Activated CD4-positive, alpha-beta T cell treated with anti-CD3 and anti-CD28 coated beads for 36 hours (primary cell): ENCODE measurements at regions not wholly inside any gene's neighbourhood (a gene's known extent, or its start where the extent isn't known, plus 50 kb on each side); places are given as distances from the start of the nearest gene placed in this dataset.

Source experiments
- ATAC-seq: fragments of 200-7000 bp; cut with Tn5 transposase; one replicate; pipeline ENCODE4 v1.10.0; 2021; ENCODE audit warnings: mild to moderate bottlenecking, moderate library complexity
- CTCF ChIA-PET: fragments of 350-600 bp; sonication (Branson Sonifier 250); formaldehyde crosslinking; loops from one replicate; lab custom pipeline; 2021; ENCODE audit warnings: antibody characterized with exemption; lab: Charles Lee
- POLR2A ChIA-PET: fragments of 350-600 bp; sonication (Branson Sonifier 250); formaldehyde crosslinking; loops from one replicate; lab custom pipeline; 2021; ENCODE audit warnings: antibody characterized with exemption, inconsistent platforms; lab: Charles Lee
- DNase-seq: peaks from one replicate; pipeline ENCODE4 v3.0.0-alpha.2; 2020
- H3K27ac Mint-ChIP-seq: one replicate; pipeline ENCODE4 v1.8.0; 2021; ENCODE audit warnings: mixed read lengths
- H3K27me3 Mint-ChIP-seq: one replicate; pipeline ENCODE4 v1.8.0; 2021; ENCODE audit warnings: mixed read lengths
- H3K36me3 Mint-ChIP-seq: one replicate; pipeline ENCODE4 v1.8.0; 2021; ENCODE audit warnings: low read depth, mixed read lengths
- H3K4me1 Mint-ChIP-seq: one replicate; pipeline ENCODE4 v1.8.0; 2021; ENCODE audit warnings: mixed read lengths
- H3K4me3 Mint-ChIP-seq: one replicate; pipeline ENCODE4 v1.8.0; 2021; ENCODE audit warnings: mild to moderate bottlenecking, moderate library complexity, mixed read lengths
- H3K9me3 Mint-ChIP-seq: one replicate; pipeline ENCODE4 v1.8.0; 2021; ENCODE audit warnings: low read depth, mixed read lengths
- intact Hi-C, 2 experiments: fragments of 100-400 bp; cut with DNase I in 1 of 2; cut with micrococcal nuclease in 1 of 2; formaldehyde crosslinking; loops; one replicate each; pipeline versions ENCODE4 v1.14.2 to v1.15.1; 2022 to 2024; cut with DNase I, micrococcal nuclease

DNA sequence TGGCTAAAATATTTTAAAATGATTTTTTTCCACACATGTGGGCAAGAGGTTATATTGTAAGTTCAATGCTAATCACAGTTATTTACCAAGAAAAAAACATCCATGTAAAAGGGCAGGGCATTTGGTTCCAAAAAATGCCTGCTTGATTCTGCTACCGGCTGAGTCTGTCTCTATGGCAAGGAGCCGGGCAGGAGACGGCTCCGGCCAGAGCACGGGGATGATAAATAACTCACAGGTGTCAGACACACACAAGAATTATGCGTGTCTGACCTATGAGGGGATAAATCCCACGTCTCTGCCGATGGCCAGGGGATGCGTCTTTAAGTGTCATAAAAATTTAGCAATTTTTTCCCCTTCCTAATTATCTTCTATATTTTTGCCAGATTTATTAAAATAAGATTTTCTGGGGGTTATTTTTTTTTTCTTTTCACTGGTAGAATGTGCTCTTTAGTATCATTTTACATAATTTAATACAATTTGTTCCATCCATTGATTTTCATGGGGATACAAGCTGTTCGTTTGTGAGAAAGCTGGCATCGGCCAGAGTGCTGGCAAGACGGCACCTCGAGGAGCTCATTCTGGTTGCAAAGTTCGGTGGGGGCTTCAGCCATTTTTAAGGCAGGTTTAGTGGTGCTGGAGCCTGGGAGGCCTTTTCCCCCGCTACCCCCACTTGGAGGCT, 253.9 kb downstream of the ZNF536 start:
- Mint-ChIP-seq H3K27ac (no peak overlapping the region), H3K27me3 (no peaks in the 10 kb centered on the region), H3K4me3 (no peak overlapping the region), H3K9me3 (no peaks in the 10 kb centered on the region), H3K4me1 (no peaks in the 10 kb centered on the region), H3K36me3 (no peaks in the 10 kb centered on the region)
- ChIA-PET POLR2A (no interaction called here), CTCF (no interaction called here)
- ATAC-seq (no peak), DNase-seq (no peak)
- intact Hi-C loops, result no loop called here

DNA sequence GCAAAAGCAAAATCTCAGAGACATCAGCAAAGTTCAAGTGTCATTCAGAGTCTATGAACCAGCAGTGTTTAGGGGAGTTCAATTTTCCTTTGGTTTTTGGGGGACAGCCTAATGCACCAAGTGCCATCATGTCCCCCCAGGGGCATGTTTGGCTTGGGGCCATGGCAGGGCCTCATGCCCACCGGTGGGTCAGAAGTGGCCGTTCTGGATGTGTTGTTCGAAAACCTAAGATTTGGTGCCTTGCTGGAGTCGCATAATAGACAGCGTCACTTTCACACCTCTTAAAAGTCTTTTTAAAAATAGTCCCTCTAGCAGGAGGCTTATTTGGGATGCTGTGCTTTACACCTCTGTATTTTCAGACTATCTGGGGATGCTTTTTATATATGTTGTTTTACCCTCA, 250.1 kb downstream of the ZNF536 start:
- Mint-ChIP-seq H3K9me3 (no peaks in the 10 kb centered on the region), H3K36me3 (no peaks in the 10 kb centered on the region), H3K4me3 (no peak overlapping the region), H3K27ac (no peak overlapping the region), H3K27me3 (peaks cover 9% of the 10 kb centered on the region), H3K4me1 (no peaks in the 10 kb centered on the region)
- ChIA-PET CTCF (no interaction called here), POLR2A (no interaction called here)
- DNase-seq (no peak), ATAC-seq (no peak)
- intact Hi-C loops, result no loop called here

DNA sequence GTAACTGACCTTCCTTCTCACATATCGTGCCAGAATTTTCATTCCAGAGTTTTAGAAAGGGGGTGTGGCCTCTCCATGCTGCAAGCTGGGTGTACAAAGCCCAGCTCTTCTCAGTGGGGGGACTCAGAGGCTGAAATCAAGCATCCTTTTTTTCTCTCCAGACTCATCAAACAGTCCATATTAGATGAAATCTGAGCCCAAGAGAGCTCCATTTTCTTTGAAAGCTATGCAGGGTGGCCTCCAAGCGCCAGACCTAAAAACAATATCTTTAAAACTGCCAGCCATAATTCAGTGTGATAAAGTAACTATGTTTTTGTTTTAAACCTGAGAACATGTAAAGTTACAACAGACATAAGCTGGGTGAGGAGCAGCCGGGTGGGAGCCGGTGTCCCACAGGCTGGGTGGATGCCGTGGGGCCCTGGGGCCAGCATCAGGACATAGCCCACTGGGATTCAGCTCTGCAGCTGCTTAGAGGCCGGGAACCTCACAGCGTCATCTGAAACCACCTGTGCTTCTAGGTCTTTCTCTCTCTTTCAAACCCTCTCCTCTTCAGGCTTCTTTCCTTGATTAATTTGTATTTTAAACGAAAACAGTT, 249.2 kb downstream of the ZNF536 start:
- ChIA-PET POLR2A (no interaction called here), CTCF (no interaction called here)
- intact Hi-C loops, result no loop called here
- Mint-ChIP-seq H3K9me3 (no peaks in the 10 kb centered on the region), H3K27ac (no peak overlapping the region), H3K36me3 (no peaks in the 10 kb centered on the region), H3K27me3 (peaks cover 9% of the 10 kb centered on the region), H3K4me1 (no peaks in the 10 kb centered on the region), H3K4me3 (no peak overlapping the region)
- DNase-seq (no peak), ATAC-seq (no peak)

DNA sequence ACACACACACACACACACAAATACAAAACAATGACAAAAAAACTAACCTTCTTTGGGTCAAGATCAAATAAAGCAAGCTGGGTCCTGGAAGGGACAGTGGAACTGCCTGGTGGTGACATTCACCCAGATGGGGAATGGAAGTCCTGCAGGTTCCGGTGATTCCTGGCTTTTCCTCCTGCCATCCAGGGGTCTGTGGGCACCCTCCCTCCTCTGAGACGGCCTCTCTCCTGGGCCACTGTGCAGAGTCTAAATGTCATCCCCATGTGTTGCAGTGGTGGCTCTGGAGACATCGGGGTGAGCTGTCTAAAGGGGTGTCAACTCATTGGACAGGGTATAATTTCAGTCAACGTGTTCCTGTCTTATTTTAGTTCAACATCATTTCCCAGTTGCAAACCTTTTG, 248.2 kb downstream of the ZNF536 start:
- Mint-ChIP-seq H3K27me3 (peaks cover 9% of the 10 kb centered on the region), H3K9me3 (no peaks in the 10 kb centered on the region), H3K27ac (no peak overlapping the region), H3K4me3 (no peak overlapping the region), H3K4me1 (no peaks in the 10 kb centered on the region), H3K36me3 (no peaks in the 10 kb centered on the region)
- ChIA-PET CTCF (no interaction called here), POLR2A (no interaction called here)
- DNase-seq, result no peak
- ATAC-seq, result no peak
- intact Hi-C loops, result no loop called here

DNA sequence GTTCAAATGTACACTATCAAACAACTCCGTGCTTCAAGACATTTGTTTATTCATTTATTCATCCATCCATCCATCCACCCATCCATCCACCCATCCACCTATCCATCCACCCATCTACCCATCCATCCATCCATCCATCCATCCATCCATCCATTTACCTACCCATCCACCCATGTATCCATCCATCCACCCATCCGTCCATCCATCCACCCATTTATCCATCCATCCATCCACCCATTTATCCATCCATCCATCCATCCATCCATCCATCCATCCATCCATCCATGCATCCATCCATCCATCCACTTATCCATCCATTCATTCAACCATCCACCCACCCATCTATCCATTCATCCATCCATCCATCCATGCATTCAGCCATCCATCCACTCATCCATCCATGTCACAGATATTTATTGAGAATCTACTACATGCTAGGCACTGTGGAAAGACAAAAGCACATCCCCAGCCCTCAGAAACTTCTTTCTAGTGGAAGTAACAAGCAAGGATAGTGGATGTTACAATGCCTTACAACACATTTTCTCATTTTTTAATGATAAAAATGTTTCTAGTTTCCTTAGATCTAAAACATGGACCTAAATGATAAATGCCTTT, 237.6 kb downstream of the ZNF536 start:
- Mint-ChIP-seq H3K27me3 (peaks cover 4% of the 10 kb centered on the region), H3K36me3 (no peaks in the 10 kb centered on the region), H3K4me3 (no peak overlapping the region), H3K9me3 (no peaks in the 10 kb centered on the region), H3K27ac (no peak overlapping the region), H3K4me1 (no peaks in the 10 kb centered on the region)
- ChIA-PET CTCF (interaction anchor here (0.5 to 0.7 kb wide), 2 partner anchors 505 to 1267 kb away, joined by 3 to 4 read pairs; no protein-coding TSS in a partner anchor), POLR2A (no interaction called here)
- DNase-seq (no peak), ATAC-seq (no peak)
- intact Hi-C loops, result no loop called here

DNA sequence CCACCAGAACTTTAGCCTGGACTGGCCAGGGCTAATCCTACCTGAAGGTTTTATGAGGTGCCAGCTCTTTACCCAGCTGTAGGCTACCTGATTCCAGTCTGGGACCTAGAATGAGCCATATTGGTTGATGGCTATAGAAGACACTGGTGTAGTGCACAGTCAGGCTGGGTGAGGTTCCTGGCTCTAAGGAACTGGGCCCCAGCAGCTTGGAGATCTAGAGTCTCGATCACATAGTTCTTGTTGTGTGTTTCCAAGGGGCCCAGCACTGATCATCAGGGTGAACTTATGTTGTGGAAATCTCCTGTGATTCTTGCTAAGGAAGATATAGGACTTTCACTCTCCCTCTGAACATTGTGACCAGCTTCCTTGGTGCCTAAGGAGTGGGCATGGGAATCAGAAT, 236.3 kb downstream of the ZNF536 start:
- Mint-ChIP-seq H3K36me3 (no peaks in the 10 kb centered on the region), H3K4me1 (no peaks in the 10 kb centered on the region), H3K9me3 (no peaks in the 10 kb centered on the region), H3K4me3 (no peak overlapping the region), H3K27me3 (peaks cover 4% of the 10 kb centered on the region), H3K27ac (no peak overlapping the region)
- ChIA-PET CTCF (no interaction called here), POLR2A (no interaction called here)
- intact Hi-C loops, result no loop called here
- ATAC-seq, result no peak
- no peak for DNase-seq
